Heart left ventricle (tissue), 16 donors: ENCODE measurements at regions not wholly inside any gene's neighbourhood (a gene's known extent, or its start where the extent isn't known, plus 50 kb on each side); places are given as distances from the start of the nearest gene placed in this dataset.

ENCODE experiments used
- ATAC-seq, 4 donors: fragments of 200-7000 bp; cut with Tn5 transposase; one replicate each; pipeline ENCODE4 v1.9.1; 2020 to 2022; ENCODE audit warnings: moderate library complexity in 4 of 4, mild to moderate bottlenecking in 3 of 4, moderate number of reproducible peaks in 1 of 4
- DNase-seq, 5 donors: peaks; one replicate each; pipeline ENCODE4 v3.0.0-alpha.2; 2020
- H3K27ac ChIP-seq, 12 donors: fragments of 200-600 bp; sonication (generic) in 4 of 12; one replicate each; pipeline versions ENCODE4 v1.5.0 to v1.8.0; 2016 to 2022; ENCODE audit warnings: mild to moderate bottlenecking in 2 of 12
- H3K27me3 ChIP-seq, 9 donors: fragments of 200-600 bp; sonication (generic) in 2 of 9; one replicate each; pipeline versions ENCODE4 v1.5.1 to v1.8.0; 2016 to 2022; ENCODE audit warnings: mild to moderate bottlenecking in 3 of 9
- H3K36me3 ChIP-seq, 9 donors: fragments of 200-600 bp; sonication (generic) in 2 of 9; one replicate each; pipeline versions ENCODE4 v1.5.0 to v1.8.0; 2018 to 2022; ENCODE audit warnings: mild to moderate bottlenecking in 2 of 9
- H3K4me1 ChIP-seq, 12 donors: fragments of 200-600 bp; sonication (generic) in 4 of 12; one replicate each; pipeline versions ENCODE4 v1.5.0 to v1.8.0; 2016 to 2022; ENCODE audit warnings: mild to moderate bottlenecking in 3 of 12
- H3K4me3 ChIP-seq, 12 donors: fragments of 200-600 bp; sonication (generic) in 4 of 12; one replicate each; pipeline versions ENCODE4 v1.5.0 to v1.8.0; 2017 to 2022; ENCODE audit warnings: mild to moderate bottlenecking in 9 of 12, moderate library complexity in 4 of 12
- H3K9me3 ChIP-seq, 12 donors: fragments of 200-600 bp; sonication (generic) in 4 of 12; one replicate each; pipeline versions ENCODE4 v1.5.0 to v1.8.0; 2016 to 2022; ENCODE audit warnings: mild to moderate bottlenecking in 1 of 12
- POLR2A ChIP-seq, 2 donors: fragments of 450-650 bp; IDR thresholded peaks; one replicate each; pipeline ENCODE4 v1.6.1; 2017; ENCODE audit warnings: antibody characterized with exemption in 2 of 2, mild to moderate bottlenecking in 2 of 2, moderate library complexity in 2 of 2
- WGBS, 4 donors: extraction: QIAGEN DNeasy Blood & Tissue Kit in 2 of 4; methylation state at CpG; one replicate each; pipeline versions ENCODE4 v1.1.5 to v1.1.7; 2013 to 2018; 5-methylcytosine and 5-hydroxymethylcytosine counted together
- intact Hi-C, 10 donors: fragments of 100-400 bp; cut with DNase I; formaldehyde crosslinking; loops; one replicate each; pipeline versions ENCODE4 v1.11.1 to v1.14.2; 2022
- TF ChIP-seq, protein P1 (sequence below), 12 donors: fragments of 200-600 bp; sonication (generic) in 4 of 12; IDR thresholded peaks; one replicate each; pipeline versions ENCODE4 v1.5.0 to v1.8.0; 2018 to 2022; ENCODE audit warnings: antibody characterized with exemption in 12 of 12, mild to moderate bottlenecking in 5 of 12
- donor health status: ischemic (EF 13 %, LVEDD 7.1; RV severe dilation, severe dysfunction).
- donor health status: healthy with polysubstance abuse.
- donor health status: DM: no; HTN: yes; CAD: no.
- donor health status: DM: no; HTN: no; CAD: no.
- donor health status: ischemic (EF 25% LVEDD 6.9; RV normal size, moderate dysfunction).
- donor health status: ischemic (EF 25% LVEDD 5.7; RV mildly dilated, moderate dysfunction).
- donor health status: healthy.
- donor health status: DM: yes; HTN: yes; CAD: no.
- donor health status: ischemic (EF 35%, LVEDD 5.7; RV mildly dilated, moderate dysfunction).
- donor health status: nonischemic (EF 11% LVEDD 7.7; RV severe dilation, severe dysfunction).
- donor health status: DM: yes; HTN: yes; CAD: no.
- donor health status: PGD.
- donor health status: ischemic (EF 29% LVEDD 5.4; RV normal size, mild dysfunction).
- donor health status: nonischemic (EF 23%, LVEDD 6.1; RV moderate dilation, normal function).

DNA sequence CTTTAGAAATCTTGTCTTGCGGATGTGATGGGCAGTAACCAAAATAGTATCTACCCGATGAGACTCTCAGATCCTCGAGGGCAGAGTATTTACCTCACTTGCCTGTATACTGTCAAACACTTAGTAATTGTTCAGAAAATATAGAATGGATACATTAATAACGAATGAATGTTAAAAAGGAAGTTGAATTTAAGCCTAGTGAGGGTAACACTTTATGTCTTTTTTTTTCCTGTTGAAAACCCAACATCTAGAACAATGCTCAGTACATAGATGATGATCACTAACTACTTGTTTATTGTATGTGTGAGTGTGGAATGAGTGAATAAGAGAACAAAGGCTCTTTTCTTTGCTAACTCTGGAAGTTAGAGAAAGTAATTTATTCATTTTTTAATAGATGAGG is 195.7 kb downstream of the MIAT start:
- no peak overlapping the region for H3K4me3 ChIP-seq
- TF ChIP-seq, protein P1, sequence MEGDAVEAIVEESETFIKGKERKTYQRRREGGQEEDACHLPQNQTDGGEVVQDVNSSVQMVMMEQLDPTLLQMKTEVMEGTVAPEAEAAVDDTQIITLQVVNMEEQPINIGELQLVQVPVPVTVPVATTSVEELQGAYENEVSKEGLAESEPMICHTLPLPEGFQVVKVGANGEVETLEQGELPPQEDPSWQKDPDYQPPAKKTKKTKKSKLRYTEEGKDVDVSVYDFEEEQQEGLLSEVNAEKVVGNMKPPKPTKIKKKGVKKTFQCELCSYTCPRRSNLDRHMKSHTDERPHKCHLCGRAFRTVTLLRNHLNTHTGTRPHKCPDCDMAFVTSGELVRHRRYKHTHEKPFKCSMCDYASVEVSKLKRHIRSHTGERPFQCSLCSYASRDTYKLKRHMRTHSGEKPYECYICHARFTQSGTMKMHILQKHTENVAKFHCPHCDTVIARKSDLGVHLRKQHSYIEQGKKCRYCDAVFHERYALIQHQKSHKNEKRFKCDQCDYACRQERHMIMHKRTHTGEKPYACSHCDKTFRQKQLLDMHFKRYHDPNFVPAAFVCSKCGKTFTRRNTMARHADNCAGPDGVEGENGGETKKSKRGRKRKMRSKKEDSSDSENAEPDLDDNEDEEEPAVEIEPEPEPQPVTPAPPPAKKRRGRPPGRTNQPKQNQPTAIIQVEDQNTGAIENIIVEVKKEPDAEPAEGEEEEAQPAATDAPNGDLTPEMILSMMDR (IDR thresholded peaks at IDR 0.05) = no peak
- TF ChIP-seq POLR2A (IDR thresholded peaks at IDR 0.05) = no peak
- H3K4me1 ChIP-seq = peaks cover 0 to 7% (median 0%) of the 10 kb centered on the region in 12 donors
- H3K27me3 ChIP-seq = no peaks in the 10 kb centered on the region
- ATAC-seq = no peak
- intact Hi-C loops = no loop called here
- 84 to 89% (median 87%) methylated on average over 4 of the region's 4 CpGs for WGBS, 4 donors
- no peak overlapping the region for H3K27ac ChIP-seq
- H3K36me3 ChIP-seq = no peaks in the 10 kb centered on the region
- no peaks in the 10 kb centered on the region for H3K9me3 ChIP-seq
- no peak for DNase-seq

DNA sequence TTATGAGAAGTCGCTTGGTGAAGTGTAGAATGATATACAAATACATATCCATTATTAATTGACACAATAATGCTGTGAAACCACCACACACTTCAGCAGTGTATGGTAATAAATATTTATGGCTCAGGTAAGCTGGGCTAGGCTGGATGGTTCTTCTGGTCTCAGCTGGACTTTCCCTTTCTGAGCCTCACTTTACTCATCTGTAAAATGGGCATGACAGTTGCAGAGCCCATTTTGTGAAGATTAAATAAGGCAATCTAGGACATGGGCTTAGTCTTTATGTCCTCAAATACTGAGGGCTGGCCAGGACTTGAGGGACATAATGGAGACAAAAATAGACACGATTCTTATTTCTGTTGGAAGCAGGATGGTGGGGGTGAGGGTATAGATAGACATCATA is 196.1 kb downstream of the MIAT start:
- no peak overlapping the region for H3K27ac ChIP-seq
- whole genome bisulfite sequencing, 4 donors = 82 to 89% (median 85%) methylated on average over 2 of the region's 2 CpGs
- no peak for DNase-seq
- intact Hi-C loops = no loop called here
- H3K36me3 ChIP-seq = no peaks in the 10 kb centered on the region
- TF ChIP-seq, protein P1 (IDR thresholded peaks at IDR 0.05) = no peak
- TF ChIP-seq POLR2A (IDR thresholded peaks at IDR 0.05) = no peak
- no peak overlapping the region for H3K4me3 ChIP-seq
- no peak for ATAC-seq
- peaks cover 0 to 2% (median 0%) of the 10 kb centered on the region in 12 donors for H3K4me1 ChIP-seq
- H3K9me3 ChIP-seq = no peaks in the 10 kb centered on the region
- no peaks in the 10 kb centered on the region for H3K27me3 ChIP-seq

DNA sequence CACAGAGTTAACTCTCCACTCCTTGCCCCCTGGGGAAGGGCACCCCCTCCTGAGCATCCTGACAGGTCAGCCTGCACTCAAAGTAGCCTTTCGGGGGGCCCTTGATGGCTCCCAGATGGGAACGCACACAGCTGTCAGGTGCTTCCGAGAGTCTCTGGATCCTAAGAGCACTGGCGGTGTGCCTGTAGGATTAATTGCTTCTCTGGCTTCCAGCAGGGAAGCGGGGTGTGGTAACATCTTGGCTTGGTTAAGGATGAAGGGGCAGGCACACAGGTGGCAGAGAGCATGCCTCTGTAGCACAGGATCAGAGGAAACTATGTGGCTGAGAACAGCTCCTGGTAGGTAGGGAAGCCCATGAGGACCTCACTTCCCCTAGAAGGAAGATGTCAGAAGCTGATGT is 199.8 kb downstream of the MIAT start:
- peaks cover 0 to 4% (median 0%) of the 10 kb centered on the region in 12 donors for H3K9me3 ChIP-seq
- H3K4me3 ChIP-seq = no peak overlapping the region
- H3K4me1 ChIP-seq = no peaks in the 10 kb centered on the region
- DNase-seq = no peak
- no peak overlapping the region for H3K27ac ChIP-seq
- no peaks in the 10 kb centered on the region for H3K27me3 ChIP-seq
- WGBS, 4 donors = 74 to 90% (median 83%) methylated on average over 5 of the region's 5 CpGs
- intact Hi-C loops = no loop called here
- ATAC-seq = no peak
- H3K36me3 ChIP-seq = no peaks in the 10 kb centered on the region
- TF ChIP-seq, protein P1 (IDR thresholded peaks at IDR 0.05) = no peak
- no peak for TF ChIP-seq POLR2A (IDR thresholded peaks at IDR 0.05)

DNA sequence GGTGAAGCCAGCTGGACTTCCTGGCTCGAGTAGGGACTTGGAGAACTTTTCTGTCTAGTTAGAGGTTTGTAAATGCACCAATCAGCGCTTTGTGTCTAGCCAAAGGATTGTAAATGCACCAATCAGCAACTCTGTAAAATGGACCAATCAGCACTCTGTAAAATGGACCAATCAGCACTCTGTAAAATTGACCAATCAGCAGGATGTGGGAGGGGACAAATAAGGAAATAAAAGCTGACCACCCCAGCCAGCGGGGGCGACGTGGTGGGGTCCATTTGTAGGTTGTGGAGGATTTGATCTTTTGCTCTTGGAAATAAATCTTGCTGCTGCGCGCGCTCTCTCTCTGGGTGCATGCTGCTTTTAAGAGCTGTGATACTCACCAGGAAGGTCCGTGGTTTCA is 202.9 kb downstream of the MIAT start:
- peaks cover 0 to 7% (median 0%) of the 10 kb centered on the region in 9 donors for H3K36me3 ChIP-seq
- H3K27ac ChIP-seq = no peak overlapping the region
- WGBS, 4 donors = 92 to 97% (median 94%) methylated on average over 9 of the region's 9 CpGs
- H3K27me3 ChIP-seq = no peaks in the 10 kb centered on the region
- ATAC-seq (no peak), DNase-seq (no peak)
- no peaks in the 10 kb centered on the region for H3K4me1 ChIP-seq
- TF ChIP-seq POLR2A (IDR thresholded peaks at IDR 0.05) = no peak
- TF ChIP-seq, protein P1 (IDR thresholded peaks at IDR 0.05) = no peak
- intact Hi-C loops = no loop called here
- peaks cover 0 to 4% (median 0%) of the 10 kb centered on the region in 12 donors for H3K9me3 ChIP-seq
- no peak overlapping the region for H3K4me3 ChIP-seq
